ENCODE measurements at regions not wholly inside any gene's neighbourhood (a gene's known extent, or its start where the extent isn't known, plus 50 kb on each side); places are given as distances from the start of the nearest gene placed in this dataset.
A peak's percentile ranks its signal among the peaks of the same experiment; 100 is the strongest.

DNA sequence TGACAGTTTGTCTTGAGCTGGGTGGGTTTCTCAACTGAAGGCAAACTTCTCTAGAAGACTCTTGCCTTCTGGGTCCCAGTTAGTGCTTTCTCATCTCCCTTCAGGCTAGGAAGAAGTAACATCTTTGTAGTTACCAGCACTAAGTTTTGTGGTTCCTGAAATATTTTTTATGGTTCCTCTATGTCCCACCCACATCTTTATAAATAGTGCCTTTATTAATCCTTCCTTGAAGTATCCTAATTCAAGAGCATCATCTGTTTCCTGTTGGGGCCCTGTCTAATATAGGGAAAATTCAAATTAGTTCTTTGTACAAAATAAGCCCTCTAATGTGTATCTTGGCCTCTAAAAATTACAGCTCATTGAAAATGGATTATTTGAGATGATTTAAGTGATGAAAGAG lies 147.4 kb upstream of the MAOA start:
- DNase-seq (ENCODE audit: low spot score): no peak

DNA sequence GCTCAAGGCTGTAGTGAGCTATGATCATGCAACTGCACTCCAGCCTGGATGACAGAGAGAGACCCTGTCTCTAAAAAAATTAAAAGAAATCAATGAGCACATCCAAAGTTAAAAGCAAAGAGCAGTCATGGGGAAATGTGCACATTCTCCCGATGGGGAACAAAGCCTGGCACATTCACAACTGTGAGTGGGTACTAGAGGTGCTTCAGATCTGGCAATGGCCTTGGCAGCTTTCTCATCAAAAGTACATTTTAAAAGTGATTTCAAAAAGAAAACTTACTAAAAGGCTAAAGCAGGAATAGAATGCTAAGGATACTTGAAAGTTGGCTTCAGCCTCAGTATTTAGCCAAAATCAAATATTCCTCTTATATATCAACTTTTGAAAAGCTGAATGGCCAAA lies 145.9 kb upstream of the MAOA start:
- no peak for DNase-seq (ENCODE audit: low spot score)

DNA sequence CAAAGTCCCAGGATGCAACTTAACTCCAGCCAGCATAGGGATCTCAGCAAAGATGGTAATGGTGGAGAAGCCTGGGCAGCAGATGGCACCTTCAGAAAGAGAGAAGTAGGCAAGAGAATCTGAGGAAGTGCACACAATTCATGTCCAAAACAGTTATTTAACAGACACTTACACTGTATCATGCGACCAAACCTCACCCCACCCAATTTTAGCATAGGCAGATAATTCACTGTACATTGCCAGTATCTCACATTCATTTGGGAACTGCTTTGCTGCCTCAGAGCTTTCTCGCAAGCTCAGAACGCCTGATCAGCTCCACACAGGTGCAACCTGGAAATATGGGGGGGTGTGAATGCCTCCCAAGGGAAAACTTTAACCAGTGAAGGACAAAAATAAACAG lies 143.0 kb upstream of the MAOA start:
- no peak for DNase-seq (ENCODE audit: low spot score)

DNA sequence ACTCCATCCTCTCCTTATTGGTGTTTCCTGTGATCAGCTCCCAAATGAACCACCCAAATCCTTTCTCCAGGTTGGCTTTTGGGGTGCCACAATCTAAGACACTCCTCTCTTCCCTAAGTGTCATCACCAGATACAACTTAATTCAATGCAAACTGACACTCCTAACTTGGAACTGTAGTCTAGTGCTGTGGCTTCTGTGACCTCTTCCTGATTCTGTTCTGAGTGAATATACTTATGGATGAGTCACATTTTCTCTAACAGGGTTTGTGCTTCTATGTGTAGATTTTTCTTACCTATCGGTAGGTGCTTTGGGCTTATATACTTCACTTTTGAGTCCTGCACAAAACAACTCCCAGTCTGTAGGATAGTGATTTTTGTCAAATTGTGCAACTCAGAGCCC lies 141.3 kb upstream of the MAOA start:
- DNase-seq (ENCODE audit: low spot score): no peak

DNA sequence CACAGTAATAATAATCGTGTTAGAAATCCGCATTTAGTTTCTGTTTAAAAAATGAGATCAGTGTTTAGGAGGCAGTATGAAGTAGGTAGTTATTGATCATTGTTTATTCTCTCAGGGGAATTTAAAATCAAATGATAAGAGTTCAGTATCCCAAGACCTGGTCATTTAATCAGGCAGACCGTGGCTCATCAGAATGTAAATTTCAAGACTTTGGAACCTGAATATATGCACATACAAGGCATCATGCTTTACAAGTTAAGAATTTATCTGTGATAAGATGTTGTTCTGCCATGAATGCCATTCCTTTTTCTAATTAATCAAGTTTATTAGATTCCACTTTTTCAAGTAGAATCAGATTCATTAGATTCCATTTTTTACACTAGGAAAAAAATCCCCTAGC lies 133.5 kb upstream of the MAOA start:
- no peak for DNase-seq (ENCODE audit: low spot score)

DNA sequence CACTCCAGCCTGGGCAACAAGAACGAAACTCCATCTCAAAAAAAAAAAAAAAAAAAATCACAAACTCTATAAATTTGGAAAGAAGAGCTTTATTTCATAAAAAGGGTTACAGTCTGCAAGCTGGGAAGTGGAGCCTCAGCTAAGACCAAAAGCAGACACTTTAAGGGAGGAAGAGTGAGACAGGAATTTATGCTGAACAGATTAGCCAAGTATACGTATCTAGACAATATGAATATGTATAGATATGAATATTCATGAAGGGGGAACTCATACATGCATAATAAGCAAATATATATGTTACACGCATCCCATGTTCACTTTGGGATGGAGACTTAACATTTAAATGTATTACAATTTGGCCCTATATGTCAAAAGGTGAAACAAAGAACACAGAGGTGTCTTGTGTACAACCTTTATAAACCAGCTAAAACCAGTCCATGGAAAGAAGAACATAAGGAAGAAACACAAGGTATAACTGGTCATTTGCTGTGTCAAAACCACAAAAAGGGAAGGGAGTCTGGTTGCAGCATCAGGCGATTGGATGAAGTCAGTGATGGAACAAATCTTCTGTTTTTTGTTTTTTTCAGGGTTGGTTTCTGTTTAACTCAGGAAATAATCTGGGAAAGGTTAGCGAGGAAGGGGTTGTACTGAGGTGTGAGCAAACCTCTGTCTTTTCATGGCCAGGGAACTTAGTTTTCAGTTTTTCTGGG lies 130.0 kb upstream of the MAOA start:
- DNase-seq (ENCODE audit: low spot score): no peak

DNA sequence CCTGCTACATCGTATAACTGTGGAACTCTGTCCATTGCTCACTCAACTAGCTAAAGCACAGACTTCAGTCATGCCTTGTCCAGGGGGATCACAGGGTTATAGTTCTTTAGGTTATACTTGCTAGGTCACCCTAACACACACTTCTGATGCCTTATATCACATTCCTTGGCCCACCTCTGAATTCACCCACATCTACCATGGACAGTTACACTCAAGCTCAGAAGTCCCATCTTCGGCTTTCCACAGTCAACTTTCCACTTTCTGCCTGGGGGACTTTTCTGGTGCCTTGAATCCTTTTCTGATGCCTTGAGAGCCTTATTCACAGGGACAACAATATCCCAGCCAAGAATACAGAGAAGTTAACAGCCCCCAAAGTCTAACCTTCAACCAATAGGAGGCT lies 129.2 kb upstream of the MAOA start:
- DNase-seq (ENCODE audit: low spot score): no peak

DNA sequence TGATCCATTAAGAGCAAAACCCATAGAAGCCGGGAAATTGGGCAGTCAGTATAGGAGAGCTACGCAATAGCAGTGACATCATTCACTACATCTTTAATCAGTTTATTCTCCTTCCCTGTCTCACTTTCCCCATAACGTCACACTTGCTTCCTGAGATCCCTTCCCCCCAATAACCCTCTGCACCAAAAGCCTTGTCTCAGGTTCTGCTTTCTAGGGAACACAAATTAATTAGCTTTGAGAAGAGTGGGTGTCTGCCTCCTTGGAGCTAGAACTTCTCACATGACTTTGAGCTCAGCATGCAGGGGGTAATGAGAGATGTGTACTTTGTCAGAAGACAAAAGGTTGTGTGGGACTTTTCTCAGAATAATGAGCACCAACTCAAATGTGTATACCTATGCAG lies 128.3 kb upstream of the MAOA start:
- no peak for DNase-seq (ENCODE audit: low spot score)

DNA sequence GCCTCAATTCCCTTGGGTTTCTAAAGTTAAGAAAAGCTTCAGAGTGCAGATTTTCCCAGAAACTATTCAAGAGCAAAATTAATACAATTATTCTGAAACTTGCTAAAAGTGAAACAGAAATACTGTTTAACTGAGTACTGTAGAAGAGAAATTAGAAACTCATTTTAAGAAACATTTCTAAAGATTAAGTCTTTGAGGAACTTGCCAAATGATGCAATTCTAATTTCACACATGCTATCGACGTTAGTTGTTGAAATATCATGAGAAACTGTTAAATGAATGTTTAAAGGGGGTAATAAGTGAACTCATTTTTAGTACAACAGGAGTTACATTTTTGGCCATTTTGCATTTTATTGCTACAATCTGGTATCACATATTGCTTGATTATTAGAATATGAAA lies 125.3 kb upstream of the MAOA start:
- no peak for DNase-seq (ENCODE audit: low spot score)

DNA sequence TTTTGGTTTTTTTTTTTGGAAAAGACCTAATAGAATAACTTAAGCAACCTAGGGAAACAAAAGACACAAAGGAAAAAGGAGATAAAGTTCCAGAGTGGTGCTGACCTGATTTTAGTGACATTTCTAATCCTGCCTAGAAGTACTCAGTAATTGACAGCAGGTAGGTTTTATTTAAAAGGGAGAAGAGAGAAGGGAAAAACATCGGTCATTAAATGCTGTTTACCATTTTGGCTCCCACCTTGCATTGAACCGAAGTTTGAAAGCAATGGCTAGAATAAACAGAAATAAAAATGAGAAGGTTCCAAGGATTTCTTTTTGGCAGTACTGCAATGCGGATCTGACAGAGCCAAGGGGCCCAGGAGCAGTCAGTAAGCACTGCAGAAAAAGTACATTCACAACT lies 115.8 kb upstream of the MAOA start:
- DNase-seq (ENCODE audit: low spot score): no peak

DNA sequence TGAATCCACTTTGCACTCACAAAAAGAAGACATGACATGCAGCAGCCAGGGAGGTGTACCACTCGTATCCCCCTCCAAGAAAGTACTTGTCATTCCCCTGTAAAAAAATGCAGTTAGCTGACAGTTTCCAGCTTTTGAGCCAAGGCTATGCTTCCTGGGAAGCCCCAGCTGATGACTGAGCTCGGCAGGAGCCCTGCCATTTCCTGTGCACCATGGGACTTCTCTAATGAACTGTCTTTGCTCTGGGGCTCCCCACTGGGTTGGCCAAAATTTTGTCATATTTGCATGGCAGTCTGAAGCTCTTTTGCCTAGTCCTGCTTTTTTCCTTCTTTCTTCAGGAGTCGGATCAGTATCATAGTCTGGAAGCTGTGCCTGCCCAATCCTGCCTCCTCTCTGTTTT lies 104.5 kb upstream of the MAOA start:
- no peak for DNase-seq (ENCODE audit: low spot score)

DNA sequence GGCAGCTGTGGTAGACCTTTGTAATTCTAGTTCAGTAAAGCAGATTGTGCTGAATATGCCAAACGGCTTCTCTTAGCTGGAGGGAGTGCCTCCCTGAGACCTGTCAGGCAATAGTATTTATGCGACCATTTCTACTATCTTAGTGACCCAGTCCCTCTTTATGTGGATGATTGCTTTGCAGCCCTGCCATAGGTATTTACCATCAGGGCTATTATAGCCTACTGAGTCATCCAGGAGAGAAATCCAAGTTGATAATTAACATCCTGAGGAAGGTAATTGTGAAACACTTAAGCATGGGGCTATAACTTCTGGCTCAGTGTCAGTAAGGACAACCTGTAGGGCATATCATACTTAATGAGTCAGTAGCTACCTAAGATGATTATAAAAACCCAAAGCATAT lies 103.9 kb upstream of the MAOA start:
- peak; percentile 38 for DNase-seq (ENCODE audit: low spot score)

DNA sequence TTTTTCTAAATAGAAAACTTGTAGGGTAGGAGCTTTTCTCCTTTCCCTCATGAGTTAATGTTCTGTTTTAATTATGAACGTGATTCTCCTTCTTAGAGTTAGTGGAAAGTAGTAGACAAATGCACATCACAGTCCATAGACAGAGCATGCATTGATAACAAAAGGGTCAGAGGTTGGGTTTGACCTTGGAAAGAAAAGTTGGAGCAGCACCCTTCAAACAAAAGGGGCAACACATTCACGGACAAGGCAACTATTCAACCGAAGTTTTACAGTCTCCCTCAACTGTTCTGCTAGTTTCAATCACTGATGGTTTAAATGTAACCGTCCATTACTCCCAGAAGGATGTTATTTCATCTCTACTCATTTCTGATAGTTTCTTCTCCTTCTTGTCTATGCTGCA lies 103.4 kb upstream of the MAOA start:
- DNase-seq (ENCODE audit: low spot score): no peak

DNA sequence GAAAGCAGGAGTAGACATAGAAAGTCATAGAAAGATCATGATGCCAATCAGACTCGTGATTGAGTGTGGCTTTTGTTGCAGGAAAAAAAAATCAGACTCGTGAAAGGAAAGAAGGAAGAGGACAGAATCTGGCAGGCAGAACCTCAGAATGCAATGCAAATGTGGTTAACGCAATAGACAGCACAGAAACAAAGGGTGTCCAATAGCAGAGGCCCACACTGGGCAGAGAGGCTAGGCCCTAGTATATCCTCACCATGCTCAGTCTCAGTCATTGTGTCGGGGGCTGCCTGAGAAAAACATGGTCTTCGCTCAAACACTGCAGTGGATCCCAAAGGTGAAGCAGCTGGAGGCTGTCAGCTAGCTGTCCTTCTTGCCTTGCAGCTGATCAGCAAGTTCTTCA lies 102.8 kb upstream of the MAOA start:
- no peak for DNase-seq (ENCODE audit: low spot score)

DNA sequence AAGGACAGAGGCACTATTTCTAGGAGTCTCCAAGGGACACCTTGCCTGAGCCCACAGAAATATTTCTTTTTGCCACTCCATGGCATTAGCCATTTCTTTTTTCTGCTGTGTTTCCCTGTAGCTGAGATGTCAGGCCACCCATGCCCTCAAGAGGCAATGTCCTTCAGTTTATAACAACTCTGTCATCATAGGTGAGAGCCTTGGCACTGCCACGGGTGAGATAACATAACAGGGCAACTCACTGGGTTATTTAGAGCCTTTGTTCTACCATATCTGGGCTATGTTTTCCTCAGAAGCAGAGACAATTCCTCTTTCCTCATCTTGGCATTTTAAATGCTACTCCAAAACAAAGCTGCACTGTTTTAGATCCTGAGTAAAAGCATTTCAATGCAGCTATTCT lies 99.9 kb upstream of the MAOA start:
- DNase-seq (ENCODE audit: low spot score): no peak

DNA sequence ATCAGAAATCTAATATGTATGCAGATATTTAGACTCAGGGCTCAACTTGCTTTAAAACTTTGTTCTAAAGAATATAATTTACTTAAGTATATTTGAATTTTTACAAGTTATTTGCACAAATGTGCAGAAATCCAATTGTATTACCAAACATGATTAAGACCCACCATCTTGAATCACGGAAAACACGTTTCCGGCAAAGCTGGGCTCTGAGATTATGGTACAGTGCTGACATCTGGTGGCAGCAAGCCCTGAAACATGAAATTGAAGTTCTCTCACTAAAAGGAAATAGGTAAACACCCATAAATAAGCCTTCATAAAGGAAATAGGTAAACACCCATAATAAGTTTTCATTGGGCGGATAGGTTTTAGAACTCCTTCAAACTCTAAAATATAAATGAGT lies 98.3 kb upstream of the MAOA start:
- DNase-seq (ENCODE audit: low spot score): no peak

DNA sequence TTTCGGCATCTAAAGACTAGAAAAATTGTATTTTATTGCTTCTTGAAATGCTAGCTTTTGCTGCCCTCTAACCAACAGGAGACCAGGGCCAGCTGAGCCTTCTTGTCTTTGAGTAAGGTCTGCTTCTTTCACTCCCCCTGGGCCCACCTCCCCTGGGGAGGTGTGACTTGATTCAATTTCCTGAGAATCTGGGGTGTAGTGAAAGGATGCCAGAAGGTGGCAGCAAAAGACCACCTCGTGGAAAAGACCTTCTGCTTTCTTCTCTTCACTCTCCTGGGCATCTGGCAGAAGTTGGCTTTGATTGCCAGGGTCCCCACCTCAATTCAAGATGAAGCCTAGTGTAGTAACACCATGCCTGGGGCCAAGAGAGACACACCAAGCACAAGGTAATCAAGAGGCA lies 96.5 kb upstream of the MAOA start:
- DNase-seq (ENCODE audit: low spot score): no peak

DNA sequence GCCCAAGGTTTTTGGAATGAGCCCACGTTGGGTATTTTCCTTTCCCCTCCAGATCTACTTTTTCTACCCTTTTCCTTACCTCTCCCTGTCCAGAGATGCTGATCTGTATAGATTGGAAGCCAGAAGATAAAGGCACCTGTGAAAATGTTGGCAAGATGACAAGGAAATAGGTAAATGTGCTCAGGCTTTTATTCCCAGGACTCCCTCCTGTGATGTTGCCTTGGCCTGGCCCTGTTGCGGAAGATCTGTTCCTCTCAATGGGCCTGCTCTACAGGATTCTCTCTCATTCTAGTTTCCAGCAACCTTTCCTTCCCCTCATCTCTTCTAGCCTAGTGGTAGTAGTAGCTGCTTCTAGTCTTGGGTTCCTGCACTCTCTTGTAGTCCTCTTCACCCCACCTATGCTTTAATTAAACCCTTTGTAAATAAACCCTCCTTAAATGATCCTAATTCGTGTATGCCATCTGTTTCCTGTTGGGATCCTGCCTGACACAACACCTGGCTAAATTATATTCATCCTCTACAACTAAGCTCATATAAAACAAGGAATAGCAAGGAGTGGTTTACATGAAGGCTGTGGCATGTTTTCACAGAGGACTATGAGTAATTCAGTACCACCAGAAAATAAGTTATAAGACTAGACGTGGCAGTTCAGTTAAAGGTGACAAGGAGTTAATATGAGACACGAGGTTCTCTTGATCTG lies 95.7 kb upstream of the MAOA start:
- DNase-seq (ENCODE audit: low spot score): no peak

DNA sequence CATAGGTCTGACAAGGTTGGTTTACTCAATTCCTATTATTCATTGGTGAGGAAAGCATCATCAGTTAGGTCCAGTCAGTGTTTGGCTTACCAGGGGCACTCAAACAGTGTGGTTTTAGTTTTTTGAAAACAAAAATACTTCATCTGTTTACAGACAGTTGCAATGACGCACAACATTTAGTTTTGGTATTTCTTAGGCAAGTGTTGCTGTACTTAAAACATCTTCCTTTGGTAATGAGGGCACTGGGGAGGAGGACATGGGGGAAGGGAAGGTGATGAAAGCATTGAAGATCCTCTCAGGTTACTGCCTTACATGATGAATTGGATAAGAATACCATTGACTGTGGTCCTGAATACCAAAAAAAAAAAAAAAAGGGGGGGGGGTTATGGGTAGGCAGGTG lies 93.7 kb upstream of the MAOA start:
- no peak for DNase-seq (ENCODE audit: low spot score)

DNA sequence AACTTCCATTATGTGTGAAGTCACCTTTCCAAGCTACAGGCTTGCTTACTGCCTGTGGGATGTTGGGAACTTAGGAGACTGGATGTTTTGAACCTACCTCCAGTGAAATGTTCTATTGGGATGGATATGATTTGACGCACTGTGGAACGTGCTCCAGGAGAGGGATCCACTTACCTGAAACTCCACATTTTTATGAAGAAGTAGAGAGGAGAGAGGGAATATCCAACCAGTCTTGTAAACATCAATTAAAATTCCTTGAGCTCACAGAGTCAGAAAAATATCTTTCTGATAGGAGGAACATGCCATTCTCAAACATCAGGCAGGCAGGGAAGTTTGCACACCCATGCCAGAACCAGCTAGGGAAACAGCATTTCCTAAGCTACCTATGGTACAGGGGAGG lies 91.1 kb upstream of the MAOA start:
- no peak for DNase-seq (ENCODE audit: low spot score)

DNA sequence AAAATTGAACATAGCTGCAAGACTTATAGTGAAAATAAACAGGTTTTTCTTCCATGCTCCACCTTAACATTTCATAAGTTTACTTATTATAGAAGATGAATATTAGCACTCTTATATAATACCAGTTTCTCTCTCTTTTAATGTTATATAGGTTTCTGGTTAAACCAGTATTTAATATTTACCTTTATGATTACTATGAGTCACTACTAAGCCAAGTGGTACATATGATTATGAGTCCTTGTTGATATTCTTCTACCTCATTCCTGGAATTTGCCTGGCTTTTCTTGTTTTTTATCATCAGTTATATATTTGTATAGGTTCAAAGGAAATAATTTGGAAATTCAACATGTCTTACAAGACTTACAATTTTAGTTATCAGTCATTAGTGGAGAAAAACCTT lies 89.9 kb upstream of the MAOA start:
- no peak for DNase-seq (ENCODE audit: low spot score)

DNA sequence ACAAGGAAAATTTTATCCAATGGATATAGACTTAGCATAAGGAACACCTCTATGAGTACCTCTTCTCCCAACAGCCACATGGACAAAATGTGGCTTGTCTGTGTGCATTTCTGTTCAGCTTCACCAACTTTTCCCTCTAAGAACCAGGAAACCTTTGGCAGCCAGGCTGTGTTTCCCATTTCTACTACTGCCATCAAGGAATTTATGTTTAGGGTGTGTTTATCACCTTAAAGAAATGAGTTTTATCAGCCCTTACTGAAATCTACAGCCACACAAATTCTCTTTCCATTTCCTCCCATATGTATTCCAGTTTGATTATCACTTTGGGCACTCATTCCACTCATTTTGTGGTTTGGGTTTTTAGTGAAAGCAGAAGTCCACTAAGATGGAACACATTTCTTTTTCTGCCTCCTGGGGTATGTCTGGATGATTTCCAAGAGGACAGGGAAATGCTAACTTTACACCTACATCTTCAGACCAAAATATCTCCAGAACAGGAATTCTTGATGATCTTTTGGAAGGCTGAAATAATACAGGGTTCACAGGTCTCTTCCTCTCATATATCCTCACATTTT lies 82.6 kb upstream of the MAOA start:
- no peak for DNase-seq (ENCODE audit: low spot score)

DNA sequence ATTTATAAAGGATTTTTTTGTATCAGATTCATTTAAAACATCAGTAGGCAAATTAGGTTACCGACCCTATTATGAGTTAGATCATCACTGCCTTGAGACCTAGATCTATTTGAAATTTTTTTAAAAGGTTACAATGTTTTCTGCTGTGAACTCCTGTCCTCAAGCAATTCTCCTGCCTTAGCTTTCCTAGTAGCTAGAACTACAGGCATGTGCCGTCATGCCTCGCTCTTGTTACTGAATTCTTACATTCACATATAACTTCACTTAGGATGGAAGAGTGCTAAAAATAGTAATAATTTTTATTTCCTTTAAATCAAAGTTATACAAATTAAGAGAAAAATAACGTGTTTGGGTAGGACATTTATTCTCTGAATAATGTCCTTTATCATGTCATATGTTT lies 75.5 kb upstream of the MAOA start:
- no peak for DNase-seq (ENCODE audit: low spot score)

DNA sequence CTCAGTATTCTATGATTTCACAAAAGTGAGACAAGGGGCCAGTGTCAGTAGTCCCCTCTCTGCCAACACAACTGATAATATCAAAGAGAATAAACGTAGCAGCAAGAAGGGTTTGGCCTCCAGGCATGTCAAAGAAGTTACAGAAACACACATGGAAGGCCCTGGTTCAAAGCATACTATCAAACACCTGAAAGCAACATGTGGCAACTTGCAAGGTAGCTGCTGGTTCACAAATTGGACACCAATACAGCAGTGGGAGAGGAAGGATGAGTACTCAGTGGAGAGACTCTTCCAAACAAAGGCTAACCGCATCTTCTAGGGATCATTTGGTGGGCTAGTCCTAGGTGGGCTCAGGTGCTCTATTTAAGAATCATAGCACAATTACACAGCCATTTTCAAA lies 74.9 kb upstream of the MAOA start:
- no peak for DNase-seq (ENCODE audit: low spot score)
